HG03280 (cell line): ENCODE measurements at regions not wholly inside any gene's neighbourhood (a gene's known extent, or its start where the extent isn't known, plus 50 kb on each side); places are given as distances from the start of the nearest gene placed in this dataset.

Experiments used
- ATAC-seq: cut with Tn5 transposase; IDR thresholded peaks from one replicate; pipeline ENCODE4 v1.9.1; 2021; ENCODE audit warnings: mild to moderate bottlenecking, moderate library complexity; ENCODE audit not compliant: unreplicated experiment

- no peak for ATAC-seq
Measured at GRCh38 chr6:54440549-54440948, 132.3 kb downstream of the TINAG start.

GRCh38 chr6:54441020-54441419 lies 132.8 kb downstream of the TINAG start:
- ATAC-seq: no peak

GRCh38 chr6:54441687-54442248 lies 133.5 kb downstream of the TINAG start:
- ATAC-seq: no peak

GRCh38 chr6:54445207-54445606 lies 137.0 kb downstream of the TINAG start:
- no peak for ATAC-seq

GRCh38 chr6:54448617-54449016 lies 140.4 kb downstream of the TINAG start:
- ATAC-seq: no peak

- ATAC-seq: no peak
Measured at GRCh38 chr6:54451516-54451915, 143.3 kb downstream of the TINAG start.

- ATAC-seq: no peak
Measured at GRCh38 chr6:54463354-54464024, 155.2 kb downstream of the TINAG start.

GRCh38 chr6:54465649-54466300 lies 157.5 kb downstream of the TINAG start:
- no peak for ATAC-seq

- ATAC-seq: no peak
Measured at GRCh38 chr6:54467384-54467783, 159.1 kb downstream of the TINAG start.

- ATAC-seq: no peak
Measured at GRCh38 chr6:54473328-54473727, 165.1 kb downstream of the TINAG start.

GRCh38 chr6:54474898-54475297 lies 166.7 kb downstream of the TINAG start:
- no peak for ATAC-seq

- ATAC-seq: no peak
Measured at GRCh38 chr6:54481091-54481490, 172.8 kb downstream of the TINAG start.

GRCh38 chr6:54491431-54491830 lies 183.2 kb downstream of the TINAG start:
- no peak for ATAC-seq

- ATAC-seq: no peak
Measured at GRCh38 chr6:54493138-54493537, 184.9 kb downstream of the TINAG start.

GRCh38 chr6:54503144-54503543 lies 194.9 kb downstream of the TINAG start:
- ATAC-seq: no peak

GRCh38 chr6:54515013-54515412 lies 206.8 kb downstream of the TINAG start:
- ATAC-seq: no peak

- no peak for ATAC-seq
Measured at GRCh38 chr6:54515713-54516112, 207.5 kb downstream of the TINAG start.

- no peak for ATAC-seq
Measured at GRCh38 chr6:54516321-54516720, 208.1 kb downstream of the TINAG start.

- ATAC-seq: no peak
Measured at GRCh38 chr6:54519161-54519560, 210.9 kb downstream of the TINAG start.

- ATAC-seq: no peak
Measured at GRCh38 chr6:54525731-54526130, 217.5 kb downstream of the TINAG start.

- no peak for ATAC-seq
Measured at GRCh38 chr6:54533567-54533966, 225.3 kb downstream of the TINAG start.

- ATAC-seq: no peak
Measured at GRCh38 chr6:54535568-54535967, 227.3 kb downstream of the TINAG start.
